HepG2 (cell line): ENCODE measurements at regions not wholly inside any gene's neighbourhood (a gene's known extent, or its start where the extent isn't known, plus 50 kb on each side); places are given as distances from the start of the nearest gene placed in this dataset.

Experiments used
- ATAC-seq: fragments of 200-7000 bp; cut with Tn5 transposase; 3 replicates; pipeline ENCODE4 v1.9.1; 2020; ENCODE audit warnings: mild to moderate bottlenecking, moderate library complexity
- BruUV-seq: library from RNA; stranded (reverse); fragments of 400-500 nt; replicated peaks from 2 replicates; lab custom pipeline; 2021; lab: Mats Ljungman, UMichigan
- CTCF ChIA-PET: fragments of 300-600 bp; formaldehyde crosslinking; extraction: SDS; loops from one replicate; lab custom pipeline; 2021; ENCODE audit warnings: low total read pairs, inconsistent platforms, low intra/inter-chr PET ratio; lab: Yijun Ruan, JAX
- POLR2A ChIA-PET: fragments of 350-600 bp; sonication (Branson Sonifier 250); formaldehyde crosslinking; loops from one replicate; lab custom pipeline; 2020; ENCODE audit warnings: antibody characterized with exemption, inconsistent platforms; lab: Yijun Ruan, JAX
- DNase-seq: peaks from one replicate; pipeline ENCODE4 v3.0.0-alpha.2; 2015; ENCODE audit warnings: low spot score
- FAIRE-seq: peaks from 3 replicates; lab custom pipeline; 2011; peaks lifted over from hg19 to GRCh38; lab: Jason Lieb, UNC
- H2AFZ ChIP-seq: one replicate; pipeline ENCODE4 v1.6.1; 2011; ENCODE audit warnings: low read length, inconsistent platforms
- H3K27ac ChIP-seq: fragments of 300-600 bp; 3 replicates; pipeline ENCODE4 v1.8.0; 2011; ENCODE audit warnings: mixed run types, mild to moderate bottlenecking, mixed read lengths, low read length, inconsistent platforms; ENCODE audit not compliant: insufficient read depth; ENCODE audit errors: extremely low read length
- H3K27me3 ChIP-seq, 2 experiments: fragments of 200-600 bp in 1 of 2; 2 replicates in 1 of 2; 3 replicates in 1 of 2; pipeline versions ENCODE4 v1.6.0 to v1.8.0; 2011; ENCODE audit warnings: low read length in 2 of 2, mild to moderate bottlenecking in 2 of 2, moderate library complexity in 2 of 2, inconsistent platforms in 1 of 2; ENCODE audit not compliant: insufficient read depth in 2 of 2, control insufficient read depth in 1 of 2
- H3K36me3 ChIP-seq, 2 experiments: fragments of 200-600 bp in 1 of 2; replicated peaks in 1 of 2; 2 replicates in 1 of 2; 3 replicates in 1 of 2; pipeline versions ENCODE4 v1.5.1 to v1.8.0; 2011; ENCODE audit warnings: low read length in 2 of 2, inconsistent platforms in 1 of 2; ENCODE audit not compliant: insufficient read depth in 2 of 2, control insufficient read depth in 1 of 2
- H3K4me1 ChIP-seq: 2 replicates; pipeline ENCODE4 v1.5.1; 2012; ENCODE audit warnings: low read length, inconsistent platforms; ENCODE audit not compliant: insufficient read depth
- H3K4me2 ChIP-seq: 2 replicates; pipeline ENCODE4 v1.6.0; 2011; ENCODE audit warnings: low read depth, low read length, inconsistent platforms
- H3K4me3 ChIP-seq, 3 experiments: fragments of 200-600 bp in 1 of 3; sonication (generic), shearing (Covaris generic) in 1 of 3; replicated peaks in 1 of 3; 2 replicates each; pipeline ENCODE4 v1.5.1; 2011 to 2016; ENCODE audit warnings: low read length in 3 of 3, inconsistent platforms in 2 of 3, low read depth in 2 of 3, mild to moderate bottlenecking in 2 of 3, control low read depth in 1 of 3, mixed read lengths in 1 of 3; ENCODE audit not compliant: insufficient read depth in 1 of 3
- H3K79me2 ChIP-seq: one replicate; pipeline ENCODE4 v1.6.1; 2011; ENCODE audit warnings: low read length, inconsistent platforms; ENCODE audit not compliant: insufficient read depth
- H3K9ac ChIP-seq: 2 replicates; pipeline ENCODE4 v1.6.0; 2011; ENCODE audit warnings: mild to moderate bottlenecking, low read depth, low read length, inconsistent platforms; ENCODE audit not compliant: insufficient read depth
- H3K9me3 ChIP-seq: 2 replicates; pipeline ENCODE4 v1.5.1; 2012; ENCODE audit warnings: mild to moderate bottlenecking, low read length
- H4K20me1 ChIP-seq: 2 replicates; pipeline ENCODE4 v1.6.0; 2011; ENCODE audit warnings: inconsistent platforms, mild to moderate bottlenecking, low read length, moderate library complexity; ENCODE audit not compliant: insufficient read depth
- CAMTA2 ChIP-seq: sonication (generic); formaldehyde crosslinking; IDR thresholded peaks from 2 replicates; pipeline ENCODE4 v1.4.0; 2020; ENCODE audit warnings: mild to moderate bottlenecking, missing genetic modification reagents, borderline replicate concordance
- HDAC2 ChIP-seq: sonication (generic); formaldehyde crosslinking; IDR thresholded peaks from 2 replicates; pipeline ENCODE4 v1.4.0; 2020; ENCODE audit warnings: missing genetic modification reagents
- HNRNPL ChIP-seq: fragments of 200-400 bp; formaldehyde crosslinking; IDR thresholded peaks from 2 replicates; pipeline ENCODE4 v1.6.1; 2017; ENCODE audit warnings: mild to moderate bottlenecking, low read depth, low read length
- PATZ1 ChIP-seq: sonication (generic); formaldehyde crosslinking; IDR thresholded peaks from 2 replicates; pipeline ENCODE4 v1.4.0; 2020; ENCODE audit warnings: missing genetic modification reagents
- SCMH1 ChIP-seq: sonication (generic); formaldehyde crosslinking; IDR thresholded peaks from 2 replicates; pipeline ENCODE4 v1.9.0; 2021; ENCODE audit warnings: missing genetic modification reagents, mild to moderate bottlenecking, borderline replicate concordance
- STAT5B ChIP-seq: sonication (generic); formaldehyde crosslinking; IDR thresholded peaks from 2 replicates; pipeline ENCODE4 v1.4.0; 2020; ENCODE audit warnings: missing genetic modification reagents
- ZBTB25 ChIP-seq: IDR thresholded peaks from 2 replicates; pipeline ENCODE4 v1.6.1; 2018; ENCODE audit warnings: missing genetic modification reagents
- ZNF225 ChIP-seq: sonication (generic); formaldehyde crosslinking; IDR thresholded peaks from 2 replicates; pipeline ENCODE4 v1.4.0; 2020; ENCODE audit warnings: mild to moderate bottlenecking, missing genetic modification reagents
- ZNF251 ChIP-seq: sonication (generic); formaldehyde crosslinking; IDR thresholded peaks from 2 replicates; pipeline ENCODE4 v1.9.0; 2021; ENCODE audit warnings: mild to moderate bottlenecking, missing genetic modification reagents
- ZNF501 ChIP-seq: sonication (generic); formaldehyde crosslinking; IDR thresholded peaks from 2 replicates; pipeline ENCODE4 v1.5.1; 2020; ENCODE audit warnings: mild to moderate bottlenecking, moderate library complexity, missing genetic modification reagents
- ZSCAN30 ChIP-seq: sonication (generic); formaldehyde crosslinking; IDR thresholded peaks from 2 replicates; pipeline ENCODE4 v1.5.0; 2020; ENCODE audit warnings: mild to moderate bottlenecking, missing genetic modification reagents
- WGBS: methylation state at CpG from one replicate; pipeline ENCODE4 v1.1.6; 2017; ENCODE audit warnings: low lambda C conversion rate; 5-methylcytosine and 5-hydroxymethylcytosine counted together
- in situ Hi-C: cut with HindIII; loops from 2 replicates; pipeline ENCODE4 v1.10.0; 2017; ENCODE audit warnings: low pct_unique_long_range_greater_than_20kb; ENCODE audit not compliant: extremely low pct_ligation_motif_present
- intact Hi-C: fragments of 100-400 bp; cut with micrococcal nuclease; formaldehyde crosslinking; loops from one replicate; pipeline ENCODE4 v1.10.0; 2022; ENCODE audit not compliant: unreplicated experiment

DNA sequence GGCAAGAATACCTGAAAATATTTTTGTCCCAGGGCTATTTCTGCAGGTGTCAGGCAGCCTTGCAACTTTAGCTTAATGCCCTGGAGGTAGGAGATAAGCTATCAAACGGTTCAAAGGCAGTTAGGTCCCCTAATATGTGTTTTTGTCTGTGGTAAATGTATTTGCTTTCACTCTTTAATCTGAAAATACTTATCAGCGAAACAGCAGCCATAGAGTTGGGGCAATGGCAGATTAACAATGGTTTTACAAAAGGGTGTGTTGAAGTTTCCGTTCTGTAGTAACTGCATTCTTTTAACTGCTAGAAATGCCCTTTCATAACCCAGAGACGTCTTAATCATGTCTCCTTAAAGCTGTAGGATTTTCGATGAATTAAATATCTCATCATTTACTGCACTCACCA, 265.0 kb upstream of the TRIB2 start:
- TF ChIP-seq ZSCAN30 (CRISPR knock-in tag) (no peak), SCMH1 (CRISPR knock-in tag) (no peak), CAMTA2 (CRISPR knock-in tag) (no peak), STAT5B (CRISPR knock-in tag) (no peak), HNRNPL (no peak)
- TF ChIP-seq, all 625 proteins: peak for 0
- 3% methylated on average over 5 of the region's 5 CpGs for WGBS
- no peak overlapping the region for H3K9ac ChIP-seq
- H3K79me2 ChIP-seq = no peaks in the 10 kb centered on the region
- H3K27me3 ChIP-seq = no peaks in the 10 kb centered on the region
- ATAC-seq (no peak), DNase-seq (no peak), FAIRE-seq (no peak)
- CTCF ChIA-PET = no interaction called here
- intact Hi-C loops (no loop called here), in situ Hi-C loops (no loop called here)
- H3K4me2 ChIP-seq = no peak overlapping the region
- no peak overlapping the region for H3K27ac ChIP-seq
- no peaks in the 10 kb centered on the region for H3K9me3 ChIP-seq
- BruUV-seq = no TSS peak
- POLR2A ChIA-PET = no interaction called here
- no peak overlapping the region for H3K4me3 ChIP-seq
- no peaks in the 10 kb centered on the region for H3K36me3 ChIP-seq
- no peaks in the 10 kb centered on the region for H4K20me1 ChIP-seq
- H2AFZ ChIP-seq = no peak overlapping the region
- H3K4me1 ChIP-seq = peaks cover 6% of the 10 kb centered on the region

GRCh38 chr2:12452185-12452584, 264.6 kb upstream of the TRIB2 start:
- in situ Hi-C loops = no loop called here
- no peak overlapping the region for H3K27ac ChIP-seq
- no peaks in the 10 kb centered on the region for H3K79me2 ChIP-seq
- no peak overlapping the region for H3K4me2 ChIP-seq
- intact Hi-C loops = no loop called here
- TF ChIP-seq ZNF225 (CRISPR knock-in tag) (no peak), ZNF251 (CRISPR knock-in tag) (no peak), PATZ1 (CRISPR knock-in tag) (no peak), ZNF501 (CRISPR knock-in tag) (no peak), ZBTB25 (CRISPR knock-in tag) (no peak), HDAC2 (CRISPR knock-in tag) (no peak)
- ATAC-seq = no peak
- no peaks in the 10 kb centered on the region for H3K27me3 ChIP-seq
- peaks cover 11% of the 10 kb centered on the region for H3K4me1 ChIP-seq
- no peak for DNase-seq
- FAIRE-seq = no peak
- ChIA-PET POLR2A (no interaction called here), CTCF (no interaction called here)
- H3K9me3 ChIP-seq = no peaks in the 10 kb centered on the region
- 55% methylated on average over 2 of the region's 2 CpGs for WGBS
- no peak overlapping the region for H2AFZ ChIP-seq
- no peak overlapping the region for H3K4me3 ChIP-seq
- no peaks in the 10 kb centered on the region for H3K36me3 ChIP-seq
- no TSS peak for BruUV-seq
- H4K20me1 ChIP-seq = no peaks in the 10 kb centered on the region
- H3K9ac ChIP-seq = no peak overlapping the region
